ENCODE measurements at regions not wholly inside any gene's neighbourhood (a gene's known extent, or its start where the extent isn't known, plus 50 kb on each side); places are given as distances from the start of the nearest gene placed in this dataset.

- DNase-seq (ENCODE audit: low read depth): no peak
These were observed 342.4 kb upstream of the AJAP1 start for GRCh38 chr1:4312024-4312423.

DNA sequence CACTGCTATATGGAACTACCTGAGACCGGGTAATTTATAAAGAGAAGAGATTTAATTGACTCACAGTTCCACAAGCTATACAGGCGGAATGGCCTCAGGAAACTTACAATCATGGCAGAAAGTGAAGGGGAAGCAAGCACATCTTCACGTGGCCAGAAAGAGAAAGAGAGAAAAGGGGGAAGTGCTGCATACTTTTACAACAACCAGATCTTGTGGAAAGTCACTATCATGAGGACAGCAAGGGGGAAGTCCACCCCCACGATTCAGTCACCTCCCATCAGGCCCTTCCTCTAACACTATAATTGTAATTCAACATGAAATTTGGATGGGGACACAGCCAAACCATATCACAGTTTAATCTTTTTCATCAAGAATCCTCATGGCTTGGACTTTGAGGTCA is 339.2 kb upstream of the AJAP1 start:
- DNase-seq (ENCODE audit: low read depth): no peak

DNA sequence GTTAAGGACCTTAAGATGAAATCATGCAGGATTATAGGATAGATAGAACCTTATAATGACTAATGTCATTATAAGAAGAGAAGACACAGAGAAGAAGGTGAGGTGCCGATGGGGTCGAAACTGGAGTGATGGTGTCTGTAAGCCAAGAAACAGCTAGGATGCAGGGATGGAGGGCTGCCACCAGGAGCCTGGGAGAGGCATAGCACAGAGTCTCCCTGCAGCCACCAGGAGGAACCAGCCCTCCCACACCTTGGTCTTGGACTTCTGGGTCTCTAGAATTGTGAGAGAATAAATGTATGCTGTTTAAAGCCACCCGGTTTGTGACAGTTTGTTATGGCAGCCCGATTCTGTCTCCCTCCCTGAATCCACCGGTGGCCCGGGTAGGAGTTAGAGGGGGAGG is 337.2 kb upstream of the AJAP1 start:
- no peak for DNase-seq (ENCODE audit: low read depth)

- no peak for DNase-seq (ENCODE audit: low read depth)
These were observed 335.7 kb upstream of the AJAP1 start for GRCh38 chr1:4318720-4319119.

DNA sequence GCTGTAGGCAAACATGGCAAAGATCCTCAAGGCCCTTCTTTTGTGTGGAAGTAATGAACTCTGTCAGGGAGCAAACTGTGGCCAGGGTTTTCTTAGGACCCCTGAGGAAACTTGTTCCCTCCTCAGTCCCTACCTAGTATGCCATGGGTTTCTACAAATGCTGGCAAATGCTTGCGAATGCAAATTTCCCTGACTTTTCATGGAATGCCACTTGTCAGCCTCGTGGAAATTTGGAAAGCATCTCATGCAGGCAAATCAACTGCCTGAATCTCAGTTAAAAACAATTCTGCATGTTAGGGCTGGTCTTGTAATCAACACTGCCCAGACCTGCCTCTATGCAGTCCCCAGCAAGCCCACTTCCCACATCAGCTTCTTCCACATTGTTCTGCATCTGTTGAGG is 334.9 kb upstream of the AJAP1 start:
- DNase-seq (ENCODE audit: low read depth): no peak

DNA sequence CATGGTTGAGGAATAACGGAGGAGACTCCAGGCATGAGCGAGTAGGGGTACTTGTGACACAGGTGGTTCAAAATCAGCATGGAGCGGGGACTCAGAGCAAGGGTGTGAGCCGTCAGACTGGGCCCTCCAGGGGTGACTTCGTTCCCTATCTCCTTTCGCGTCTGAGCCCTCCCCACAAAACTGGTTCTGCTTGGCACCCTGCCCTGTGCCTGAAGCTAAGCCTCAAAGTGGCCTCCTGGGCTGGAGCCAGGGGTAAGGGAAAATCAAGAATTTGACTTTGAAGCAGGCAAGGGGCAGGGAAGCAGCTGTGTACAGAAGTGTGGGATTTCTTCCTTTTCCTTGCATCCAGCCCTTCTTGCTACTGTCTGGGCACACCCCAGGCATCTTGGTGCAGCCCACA is 331.5 kb upstream of the AJAP1 start:
- no peak for DNase-seq (ENCODE audit: low read depth)

DNA sequence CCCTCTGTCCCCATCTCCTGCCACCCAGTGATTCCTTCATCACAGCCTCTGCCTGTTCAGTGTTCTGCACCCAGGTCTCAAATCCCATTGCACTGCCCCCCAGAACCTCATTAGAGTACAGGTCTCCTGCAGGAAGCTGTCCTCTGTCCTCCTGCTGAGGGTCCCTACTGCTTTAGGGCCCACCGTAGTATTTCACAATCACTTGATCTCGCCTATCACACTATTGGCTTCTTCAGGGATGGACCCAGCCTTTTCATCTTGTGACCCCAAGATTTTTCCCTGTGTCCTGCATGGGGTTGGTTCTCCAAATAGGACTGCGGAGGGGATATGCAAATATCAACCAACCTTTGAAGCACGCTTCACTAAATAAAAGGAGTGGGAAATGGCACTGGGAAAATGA is 331.1 kb upstream of the AJAP1 start:
- DNase-seq (ENCODE audit: low read depth): no peak

DNA sequence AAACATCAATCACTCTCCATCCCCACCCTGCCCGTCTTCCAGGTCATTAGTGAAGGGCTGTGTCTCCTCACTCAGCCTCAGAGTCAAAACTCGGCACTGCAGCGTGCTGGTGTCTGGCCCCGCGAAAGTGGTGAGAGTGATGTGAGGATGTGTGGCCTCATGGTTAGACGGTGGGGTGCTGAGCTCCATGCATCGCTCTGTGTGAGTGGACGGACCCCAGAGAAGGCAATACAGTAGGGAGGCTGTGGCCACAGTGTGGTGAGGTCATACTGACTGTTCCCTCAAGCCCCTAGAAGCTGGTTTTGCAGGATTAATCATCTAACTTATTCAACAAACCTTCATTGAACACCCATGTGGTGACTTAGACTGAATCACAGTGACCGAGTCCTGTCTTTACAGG is 329.9 kb upstream of the AJAP1 start:
- DNase-seq (ENCODE audit: low read depth): no peak

DNA sequence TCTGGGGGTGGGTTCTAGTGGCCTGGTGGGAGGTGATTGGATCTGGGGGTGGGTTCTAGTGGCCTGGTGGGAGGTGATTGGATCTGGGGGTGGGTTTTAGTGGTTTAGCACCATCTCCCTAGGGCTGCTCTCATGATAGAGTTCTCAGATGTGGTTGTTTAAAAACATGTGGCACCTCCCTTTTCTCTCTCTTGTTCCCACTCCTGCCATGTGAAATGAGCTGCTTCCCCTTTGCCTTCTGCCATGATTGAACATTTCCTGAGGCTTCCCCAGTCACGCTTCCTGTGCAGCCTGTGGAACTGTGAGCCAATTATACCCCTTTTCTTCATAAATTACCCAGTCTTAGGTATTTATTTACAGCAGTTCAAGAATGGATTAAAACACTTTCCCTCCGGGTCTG is 327.3 kb upstream of the AJAP1 start:
- no peak for DNase-seq (ENCODE audit: low read depth)

- no peak for DNase-seq (ENCODE audit: low read depth)
These were observed 325.9 kb upstream of the AJAP1 start for GRCh38 chr1:4328402-4329071.

DNA sequence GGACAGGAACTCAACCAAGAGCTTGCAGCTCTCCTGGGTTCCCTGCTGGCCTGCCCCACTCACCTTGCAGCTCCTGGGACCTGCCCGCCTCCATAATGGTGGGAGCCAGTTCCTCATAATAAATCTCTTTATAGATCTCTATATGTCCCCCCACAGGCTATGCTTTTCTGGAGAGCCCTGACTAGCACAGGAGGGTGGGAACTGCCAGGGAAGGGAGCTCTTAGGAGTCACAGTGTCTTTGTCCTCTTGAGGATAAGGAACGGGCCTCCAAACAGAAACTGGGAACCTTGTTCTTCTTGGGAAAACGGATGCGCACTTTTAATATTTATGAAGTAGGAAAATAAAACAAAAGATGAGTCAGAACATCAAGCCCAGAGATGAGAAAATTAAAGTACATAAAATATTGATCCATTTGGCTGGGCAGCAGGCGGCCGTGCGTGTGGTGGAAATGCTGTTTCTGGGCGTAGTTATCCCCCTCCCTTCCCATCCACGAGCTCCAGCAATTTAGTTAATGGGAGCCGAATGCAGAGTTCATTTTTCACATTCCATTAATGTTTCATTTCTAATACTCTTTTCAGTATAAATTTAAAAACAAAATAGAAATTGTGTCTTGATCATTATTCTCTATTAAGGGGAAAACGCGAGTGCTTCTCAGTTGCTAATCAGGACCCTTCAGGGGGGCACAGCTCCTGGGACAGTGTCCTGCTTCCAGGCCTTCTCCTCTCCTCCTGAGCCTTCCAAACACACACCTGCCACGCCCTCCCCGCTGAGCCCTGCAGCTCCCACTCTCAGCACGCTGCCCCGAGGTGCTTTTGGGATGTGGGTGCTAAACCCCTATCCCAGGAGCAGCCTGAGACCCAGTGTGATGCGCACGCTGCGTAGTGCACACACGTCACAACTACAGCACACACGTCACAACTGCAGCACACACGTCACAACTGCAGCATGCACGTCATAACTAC is 323.3 kb upstream of the AJAP1 start:
- no peak for DNase-seq (ENCODE audit: low read depth)

- no peak for DNase-seq (ENCODE audit: low read depth)
These were observed 322.6 kb upstream of the AJAP1 start for GRCh38 chr1:4331767-4332163.

DNA sequence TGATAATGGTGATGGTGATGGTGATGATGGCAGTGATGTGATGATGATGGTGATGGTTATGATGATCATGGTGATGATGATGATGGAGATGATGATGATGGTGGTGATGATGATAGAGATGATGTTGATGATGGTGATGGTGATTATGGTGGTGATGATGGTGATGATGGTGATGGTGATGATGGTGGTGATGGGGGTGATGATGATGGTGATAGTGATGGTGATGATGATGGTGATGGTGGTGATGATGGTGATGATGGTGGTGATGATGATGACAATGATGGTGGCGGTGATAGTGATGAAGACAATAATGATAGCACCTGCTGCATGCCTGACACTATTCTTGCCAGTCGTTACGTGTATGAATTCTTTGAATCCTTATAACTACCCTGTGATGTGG is 317.9 kb upstream of the AJAP1 start:
- DNase-seq (ENCODE audit: low read depth): no peak

DNA sequence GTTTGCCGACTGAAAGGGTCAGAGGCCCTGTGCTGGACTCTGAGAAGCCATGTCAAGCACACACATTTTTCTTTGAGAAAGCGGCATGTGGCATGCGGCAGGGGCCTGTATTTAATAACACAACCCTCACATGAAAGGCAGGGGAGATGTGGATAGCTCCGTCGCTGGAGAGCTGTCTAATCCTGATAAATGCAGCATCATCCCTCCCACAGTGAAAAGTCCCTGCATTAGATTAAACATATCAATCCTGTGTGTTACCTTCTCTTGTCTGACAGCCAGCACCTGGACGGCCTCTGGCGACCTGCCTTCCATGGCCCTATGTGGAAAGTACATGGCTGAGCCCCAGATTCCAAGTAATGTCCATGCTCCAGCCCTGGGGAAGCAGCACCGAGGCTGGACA is 313.0 kb upstream of the AJAP1 start:
- no peak for DNase-seq (ENCODE audit: low read depth)

DNA sequence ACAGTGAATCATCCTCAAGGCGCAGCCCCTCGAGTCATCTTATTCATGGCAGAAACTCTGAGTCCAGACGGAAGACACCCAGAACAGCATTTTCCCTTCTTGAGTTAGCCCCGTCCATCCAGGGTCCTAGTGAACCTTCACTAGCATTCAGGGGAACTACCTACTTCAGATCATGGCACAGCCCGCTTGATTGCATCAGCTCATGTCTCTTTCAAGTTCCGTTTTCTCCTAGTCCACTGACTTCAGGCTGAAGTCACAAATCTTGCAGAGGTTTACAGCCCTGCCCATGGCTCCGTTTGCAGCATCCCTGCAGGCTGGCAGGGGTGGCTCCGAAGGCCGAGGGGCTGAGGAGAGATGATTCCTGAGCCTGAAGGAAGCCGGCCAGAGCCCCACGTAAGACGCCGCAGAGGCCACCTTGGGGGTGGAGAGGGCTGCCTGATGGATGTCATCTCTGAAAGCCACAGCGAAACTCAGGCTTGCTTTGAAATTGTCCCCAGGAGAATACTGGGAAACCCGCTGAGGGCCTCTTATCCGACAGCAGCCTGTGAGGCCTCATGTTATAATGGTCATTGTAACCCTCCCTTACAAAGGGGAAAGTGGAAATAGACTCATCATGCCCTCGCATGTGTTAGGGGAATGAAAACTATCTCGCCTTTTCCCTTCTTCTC is 310.2 kb upstream of the AJAP1 start:
- no peak for DNase-seq (ENCODE audit: low read depth)

DNA sequence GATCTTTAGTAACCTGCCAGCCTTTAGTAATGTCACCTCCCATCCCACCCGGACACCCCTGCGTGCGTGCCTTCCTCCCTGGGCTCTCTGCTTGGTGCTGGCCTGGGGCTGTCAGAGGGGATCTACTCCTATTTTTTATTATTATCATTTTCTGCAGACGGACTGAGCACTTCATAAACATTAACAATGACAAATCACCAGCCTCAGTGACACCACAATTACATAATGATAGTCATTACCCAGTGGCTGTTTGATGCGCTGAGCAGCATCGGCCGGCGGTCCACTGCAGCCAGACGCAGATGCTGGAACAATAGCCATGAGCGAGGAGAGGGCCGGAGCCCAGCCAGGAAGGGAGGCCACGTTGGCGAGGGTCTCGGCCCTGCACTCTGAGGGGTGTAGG is 309.3 kb upstream of the AJAP1 start:
- DNase-seq (ENCODE audit: low read depth): no peak

DNA sequence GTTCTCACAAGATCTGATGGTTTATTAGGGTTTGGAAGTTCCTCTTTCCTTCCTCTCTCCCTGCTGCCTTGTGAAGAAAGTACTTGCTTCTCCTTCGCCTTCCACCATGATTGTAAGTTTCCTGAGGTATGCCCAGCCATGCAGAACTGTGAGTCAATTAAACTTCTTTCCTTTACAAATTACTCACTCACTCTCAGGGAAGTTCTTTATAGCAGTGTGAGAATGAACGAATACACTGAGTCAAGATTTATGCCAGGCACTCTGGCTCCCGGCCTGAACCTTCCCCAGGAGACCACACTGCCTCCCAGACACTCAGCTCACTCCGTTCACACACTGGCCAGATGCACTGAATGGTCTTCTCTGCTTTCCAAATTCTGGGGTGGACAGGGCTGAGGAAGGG is 308.3 kb upstream of the AJAP1 start:
- peak; percentile 68 for DNase-seq (ENCODE audit: low read depth)

GRCh38 chr1:4351453-4351852 is 303.0 kb upstream of the AJAP1 start:
- no peak for DNase-seq (ENCODE audit: low read depth)

DNA sequence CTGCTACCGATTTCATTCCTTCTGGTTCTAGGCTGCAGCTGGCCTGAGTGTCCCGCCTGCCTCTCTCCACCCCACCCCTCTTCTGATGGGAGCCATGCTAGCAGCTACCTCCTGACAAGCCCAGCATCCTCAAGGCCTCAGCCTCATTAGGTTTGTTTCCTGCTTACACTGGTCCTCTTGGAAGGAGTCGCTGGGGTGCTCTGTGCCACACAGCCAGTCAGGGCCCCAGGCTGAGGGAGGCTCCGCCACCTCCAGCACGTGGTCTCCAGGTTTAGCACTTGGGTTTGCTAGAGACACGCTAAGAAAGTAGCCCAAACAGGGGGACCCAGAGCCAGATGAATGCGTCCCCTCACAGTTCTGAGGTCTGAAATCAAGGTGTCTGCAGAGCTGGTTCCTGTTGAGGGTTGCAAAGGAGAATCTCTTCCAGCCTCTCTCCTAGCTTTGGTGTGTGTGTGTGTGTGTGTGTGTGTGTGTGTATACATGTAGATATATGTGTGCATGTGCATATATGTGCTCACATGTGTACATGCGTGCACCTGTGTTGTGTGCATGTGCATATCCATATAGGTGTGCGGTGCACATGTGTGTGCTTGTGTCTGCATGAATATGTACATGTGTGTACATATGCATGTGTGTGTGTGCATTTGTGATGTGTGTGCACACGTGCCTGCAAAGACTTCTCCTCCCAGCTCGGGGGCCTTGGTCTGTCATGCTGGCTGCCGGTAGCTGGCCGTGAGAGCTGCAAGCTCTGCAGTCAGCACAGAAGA is 301.1 kb upstream of the AJAP1 start:
- DNase-seq (ENCODE audit: low read depth): no peak

DNA sequence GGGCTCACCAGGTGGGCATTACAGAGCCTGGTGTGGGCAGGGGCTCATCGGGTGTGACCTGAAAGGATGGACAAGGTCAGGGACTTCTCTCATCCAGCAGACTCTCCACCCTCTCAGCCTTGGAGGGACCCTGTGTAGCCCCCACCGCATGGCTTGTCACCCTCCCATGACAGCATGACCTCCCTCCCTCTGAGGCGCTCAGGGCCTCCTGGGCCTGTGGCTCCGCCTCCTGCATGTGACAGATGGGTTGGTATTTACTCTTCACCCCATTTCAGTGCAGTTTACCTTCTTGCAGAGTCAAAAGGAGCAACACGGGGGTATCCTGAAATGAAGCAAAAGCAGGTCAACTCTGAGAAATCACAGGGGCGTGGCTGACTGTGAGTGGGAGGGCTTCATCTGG is 298.6 kb upstream of the AJAP1 start:
- no peak for DNase-seq (ENCODE audit: low read depth)

DNA sequence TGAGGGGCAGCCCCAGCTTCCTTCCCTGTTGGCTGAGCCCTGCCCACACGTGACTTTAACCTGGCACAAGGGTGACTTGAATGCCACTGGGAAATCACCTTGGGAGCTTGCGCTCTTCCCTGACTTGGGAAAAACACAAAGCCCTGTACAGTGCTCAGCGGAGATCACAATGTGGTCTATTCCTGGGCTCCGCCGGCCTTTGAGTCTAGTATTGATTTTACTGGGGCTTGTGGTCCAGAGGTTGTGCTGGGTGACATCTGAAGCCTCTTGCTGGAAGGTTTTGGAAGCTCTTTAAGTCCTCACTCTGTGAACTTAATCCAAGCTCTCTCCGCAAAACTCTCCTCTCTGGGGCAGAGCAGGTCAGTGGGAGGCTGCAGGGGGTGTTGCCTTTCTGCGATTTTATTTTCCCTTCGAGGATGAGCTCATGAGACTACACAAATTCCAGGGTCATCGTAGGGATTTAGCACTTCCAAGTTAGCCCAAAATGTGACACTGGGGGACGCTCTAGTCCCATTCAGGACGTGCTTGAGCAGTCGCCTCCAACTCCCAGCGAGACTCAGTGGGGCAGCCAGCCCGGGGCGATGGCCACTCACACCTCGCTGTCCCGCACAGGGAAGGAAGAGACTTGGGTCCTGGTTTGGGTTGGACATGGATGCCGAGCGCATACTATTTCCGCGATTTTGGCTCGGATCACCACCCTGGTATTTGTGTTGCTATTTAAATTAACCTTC is 291.9 kb upstream of the AJAP1 start:
- DNase-seq (ENCODE audit: low read depth): no peak

Data from renal cortical epithelial cell (primary cell).